ENCODE measurements at regions not wholly inside any gene's neighbourhood (a gene's known extent, or its start where the extent isn't known, plus 50 kb on each side); places are given as distances from the start of the nearest gene placed in this dataset.

DNA sequence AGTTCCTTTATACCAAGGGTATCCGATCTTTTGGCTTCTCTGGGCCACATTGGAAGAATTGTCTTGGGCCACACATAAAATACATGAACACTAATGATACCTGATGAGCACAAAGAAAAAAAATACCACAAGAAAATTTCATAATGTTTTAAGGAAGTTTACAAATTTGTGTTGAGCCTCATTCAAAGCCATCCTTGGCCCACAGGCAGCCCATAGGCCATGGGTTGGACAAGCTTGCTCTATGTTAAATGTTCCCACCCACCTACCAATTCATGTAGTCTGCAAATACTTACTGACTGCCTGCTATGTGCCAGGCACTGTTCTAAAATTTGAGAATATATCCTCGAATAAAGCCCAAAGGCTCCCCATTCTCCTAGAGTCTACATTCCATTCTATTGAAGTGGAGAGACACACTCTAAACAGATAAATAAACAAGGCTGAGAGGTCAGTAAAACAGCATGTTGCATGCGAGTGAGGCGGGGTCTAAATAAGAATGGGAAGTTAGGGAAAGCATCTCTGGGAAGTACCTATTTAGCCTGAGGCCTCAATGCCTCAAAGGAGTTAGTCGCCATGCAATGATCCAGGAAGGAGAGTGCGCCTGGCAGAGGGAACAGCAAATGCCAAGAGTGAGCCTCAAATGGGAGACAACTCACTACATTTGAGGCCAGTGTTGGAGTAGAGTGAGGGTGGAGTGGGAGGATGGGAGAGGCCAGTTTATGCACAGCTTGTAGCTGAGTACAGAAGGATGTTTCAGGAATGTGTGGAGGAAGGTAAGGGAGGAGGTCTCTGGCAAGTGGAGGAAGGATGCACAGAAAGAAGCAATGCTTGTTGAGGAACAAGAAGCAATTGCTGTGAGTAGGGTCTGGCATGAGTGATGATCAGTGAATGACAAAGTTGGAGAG is 52.5 kb upstream of the CLDN10 start:
- H3K79me2 ChIP-seq (ENCODE audit: control insufficient read depth, insufficient read depth, low read length), result no peaks in the 10 kb centered on the region
- no peaks in the 10 kb centered on the region for H3K27me3 ChIP-seq (ENCODE audit: control insufficient read depth in 2 of 2, insufficient read depth in 2 of 2, low read length in 2 of 2)
- dilution Hi-C loops (cut with MboI; ENCODE audit: extremely low pct_ligation_motif_present, low sequenced_read_pairs), result no loop called here
- no peaks in the 10 kb centered on the region for H3K4me1 ChIP-seq (ENCODE audit: control insufficient read depth, extremely low read depth, insufficient read depth, low read length)
- no peak overlapping the region for H2AFZ ChIP-seq (ENCODE audit: low read depth, low read length)
- TF ChIP-seq POLR2A (IDR thresholded peaks at IDR 0.05; ENCODE audit: low read depth, low read length), result no peak
- TF ChIP-seq MYC (IDR thresholded peaks at IDR 0.05; ENCODE audit: low read depth, low read length), result no peak
- no peak for TF ChIP-seq POLR2AphosphoS5 (IDR thresholded peaks at IDR 0.05; ENCODE audit: insufficient read depth, low read depth, low read length)
- TF ChIP-seq FOS (IDR thresholded peaks at IDR 0.05; ENCODE audit: borderline replicate concordance, insufficient read depth, low read length), result no peak
- no peak for TF ChIP-seq GATA2 (IDR thresholded peaks at IDR 0.05; ENCODE audit: insufficient read depth, insufficient read length, low read depth, low read length)
- TF ChIP-seq, protein P1, sequence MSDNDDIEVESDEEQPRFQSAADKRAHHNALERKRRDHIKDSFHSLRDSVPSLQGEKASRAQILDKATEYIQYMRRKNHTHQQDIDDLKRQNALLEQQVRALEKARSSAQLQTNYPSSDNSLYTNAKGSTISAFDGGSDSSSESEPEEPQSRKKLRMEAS (IDR thresholded peaks at IDR 0.05; ENCODE audit: insufficient read depth, insufficient read length), result no peak
- TF ChIP-seq, protein P2, sequence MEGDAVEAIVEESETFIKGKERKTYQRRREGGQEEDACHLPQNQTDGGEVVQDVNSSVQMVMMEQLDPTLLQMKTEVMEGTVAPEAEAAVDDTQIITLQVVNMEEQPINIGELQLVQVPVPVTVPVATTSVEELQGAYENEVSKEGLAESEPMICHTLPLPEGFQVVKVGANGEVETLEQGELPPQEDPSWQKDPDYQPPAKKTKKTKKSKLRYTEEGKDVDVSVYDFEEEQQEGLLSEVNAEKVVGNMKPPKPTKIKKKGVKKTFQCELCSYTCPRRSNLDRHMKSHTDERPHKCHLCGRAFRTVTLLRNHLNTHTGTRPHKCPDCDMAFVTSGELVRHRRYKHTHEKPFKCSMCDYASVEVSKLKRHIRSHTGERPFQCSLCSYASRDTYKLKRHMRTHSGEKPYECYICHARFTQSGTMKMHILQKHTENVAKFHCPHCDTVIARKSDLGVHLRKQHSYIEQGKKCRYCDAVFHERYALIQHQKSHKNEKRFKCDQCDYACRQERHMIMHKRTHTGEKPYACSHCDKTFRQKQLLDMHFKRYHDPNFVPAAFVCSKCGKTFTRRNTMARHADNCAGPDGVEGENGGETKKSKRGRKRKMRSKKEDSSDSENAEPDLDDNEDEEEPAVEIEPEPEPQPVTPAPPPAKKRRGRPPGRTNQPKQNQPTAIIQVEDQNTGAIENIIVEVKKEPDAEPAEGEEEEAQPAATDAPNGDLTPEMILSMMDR (IDR thresholded peaks at IDR 0.05; ENCODE audit: extremely low read depth in 1 of 2, insufficient read depth in 1 of 2, low read depth in 1 of 2, low read length in 2 of 2), result no peak
- no peak for TF ChIP-seq JUN (IDR thresholded peaks at IDR 0.05; ENCODE audit: borderline replicate concordance, insufficient read depth, insufficient read length, low read depth)
- no peak for TF ChIP-seq EZH2 (IDR thresholded peaks at IDR 0.05; ENCODE audit: borderline replicate concordance, low read depth, low read length, severe bottlenecking)
- H4K20me1 ChIP-seq (replicated peaks; ENCODE audit: control insufficient read depth, extremely low read depth, insufficient read depth, low read length), result no peaks in the 10 kb centered on the region
- ChIA-PET POLR2A (no interaction called here), CTCF (interaction anchor here (1.8 to 2.2 kb wide), 2 partner anchors 13 to 64 kb away, joined by 5 to 8 read pairs; no protein-coding TSS in a partner anchor)
- H3K9me1 ChIP-seq (replicated peaks; ENCODE audit: control insufficient read depth, extremely low read depth, insufficient read depth, low read length), result no peaks in the 10 kb centered on the region
- H3K9ac ChIP-seq (replicated peaks; ENCODE audit: extremely low read depth, insufficient read depth, low read length), result no peak overlapping the region
- intact Hi-C loops (cut with micrococcal nuclease), result no loop called here
- H3K36me3 ChIP-seq (ENCODE audit: control insufficient read depth in 2 of 2, extremely low read depth in 1 of 2, insufficient read depth in 2 of 2, low read length in 2 of 2), result no peaks in the 10 kb centered on the region
- FAIRE-seq (no peak), DNase-seq (ENCODE audit: low read depth, low spot score) (no peak)
- H3K4me3 ChIP-seq (replicated peaks in 1 of 3; ENCODE audit: insufficient read depth in 1 of 3, low read depth in 1 of 3, low read length in 3 of 3), result no peak overlapping the region
- no peak overlapping the region for H3K27ac ChIP-seq (ENCODE audit: insufficient read depth, low read depth, low read length)
- H3K4me2 ChIP-seq (ENCODE audit: insufficient read depth, low read length), result no peak overlapping the region
- no peaks in the 10 kb centered on the region for H3K9me3 ChIP-seq (replicated peaks; ENCODE audit: control insufficient read depth, insufficient read depth, low read length)
- no TSS peak for BruUV-seq (replicated peaks)
